Fibroblast of lung (primary cell): ENCODE measurements at regions not wholly inside any gene's neighbourhood (a gene's known extent, or its start where the extent isn't known, plus 50 kb on each side); places are given as distances from the start of the nearest gene placed in this dataset.

Experiments used
- EZH2 ChIP-seq: IDR thresholded peaks from 2 replicates; pipeline ENCODE4 v1.5.1; 2012; ENCODE audit warnings: low read length, control low read depth, mild to moderate bottlenecking; ENCODE audit errors: missing control alignments
- TF ChIP-seq, protein P1 (sequence below), 2 donors: IDR thresholded peaks in 1 of 2; conservative IDR thresholded peaks in 1 of 2; 1 replicate in 1 of 2; 2 replicates in 1 of 2; pipeline ENCODE4 v1.5.1; 2011 to 2012; ENCODE audit warnings: low read length in 2 of 2, control low read depth in 1 of 2, inconsistent platforms in 1 of 2, low read depth in 1 of 2, mild to moderate bottlenecking in 1 of 2

DNA sequence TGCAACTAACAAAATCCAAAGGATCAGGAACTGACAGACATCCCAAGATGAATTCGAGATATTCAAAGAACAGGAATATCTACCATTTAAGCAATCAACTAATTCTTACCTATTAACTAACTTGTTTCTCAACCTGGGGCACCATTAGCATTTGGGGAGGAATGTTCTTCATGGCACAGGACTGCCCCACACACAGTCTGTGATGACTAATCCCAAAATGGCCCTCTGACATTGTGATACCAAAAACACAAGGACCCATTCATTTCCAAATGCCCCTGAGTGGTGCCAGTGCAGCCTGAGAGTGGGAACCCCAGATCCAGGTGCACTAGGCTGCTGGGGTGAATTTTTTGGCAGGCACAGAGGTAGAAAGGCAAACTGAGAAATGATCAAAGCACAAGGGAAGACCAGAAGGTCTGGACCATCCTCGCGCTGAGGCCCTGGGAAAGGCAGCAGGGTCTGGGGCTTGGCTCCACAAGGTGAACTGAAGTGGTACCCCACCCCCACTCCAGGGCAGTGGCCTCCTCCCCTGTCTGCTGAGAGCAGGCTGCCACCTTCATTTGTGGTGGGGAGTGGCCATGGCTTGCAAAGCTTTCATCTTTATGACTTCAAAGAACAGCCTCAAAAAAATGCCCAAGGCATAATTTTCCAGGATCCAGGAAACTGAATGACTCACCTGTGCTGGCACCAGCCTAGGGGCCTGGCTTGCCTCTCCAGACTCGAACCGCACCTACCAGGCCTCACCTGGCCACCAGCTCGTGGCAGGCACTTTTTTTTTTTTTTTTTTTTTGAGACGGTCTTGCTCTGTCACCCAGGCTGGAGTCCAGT, 122.4 kb downstream of the BCOR start:
- TF ChIP-seq, protein P1, sequence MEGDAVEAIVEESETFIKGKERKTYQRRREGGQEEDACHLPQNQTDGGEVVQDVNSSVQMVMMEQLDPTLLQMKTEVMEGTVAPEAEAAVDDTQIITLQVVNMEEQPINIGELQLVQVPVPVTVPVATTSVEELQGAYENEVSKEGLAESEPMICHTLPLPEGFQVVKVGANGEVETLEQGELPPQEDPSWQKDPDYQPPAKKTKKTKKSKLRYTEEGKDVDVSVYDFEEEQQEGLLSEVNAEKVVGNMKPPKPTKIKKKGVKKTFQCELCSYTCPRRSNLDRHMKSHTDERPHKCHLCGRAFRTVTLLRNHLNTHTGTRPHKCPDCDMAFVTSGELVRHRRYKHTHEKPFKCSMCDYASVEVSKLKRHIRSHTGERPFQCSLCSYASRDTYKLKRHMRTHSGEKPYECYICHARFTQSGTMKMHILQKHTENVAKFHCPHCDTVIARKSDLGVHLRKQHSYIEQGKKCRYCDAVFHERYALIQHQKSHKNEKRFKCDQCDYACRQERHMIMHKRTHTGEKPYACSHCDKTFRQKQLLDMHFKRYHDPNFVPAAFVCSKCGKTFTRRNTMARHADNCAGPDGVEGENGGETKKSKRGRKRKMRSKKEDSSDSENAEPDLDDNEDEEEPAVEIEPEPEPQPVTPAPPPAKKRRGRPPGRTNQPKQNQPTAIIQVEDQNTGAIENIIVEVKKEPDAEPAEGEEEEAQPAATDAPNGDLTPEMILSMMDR (conservative IDR thresholded peaks at IDR 0.05 in 1 of 2, IDR thresholded peaks at IDR 0.05 in 1 of 2; ENCODE audit: low read depth in 1 of 2, low read length in 2 of 2), result no peak
- no peak for TF ChIP-seq EZH2
